MM.1S (cell line): ENCODE measurements at regions not wholly inside any gene's neighbourhood (a gene's known extent, or its start where the extent isn't known, plus 50 kb on each side); places are given as distances from the start of the nearest gene placed in this dataset.

Experiments
- CTCF ChIP-seq: fragments of 300-600 bp; sonication (generic); IDR thresholded peaks from 2 replicates; pipeline ENCODE4 v1.5.1; 2016; ENCODE audit warnings: antibody characterized with exemption, low read length, mixed read lengths
- EZH2 ChIP-seq: fragments of 300-600 bp; sonication (generic); optimal IDR thresholded peaks from 2 replicates; pipeline ENCODE3; 2017; ENCODE audit warnings: low read depth, mild to moderate bottlenecking, antibody characterized with exemption, low read length, mixed read lengths

GRCh38 chr21:27825035-27825434 lies 858.1 kb upstream of the ADAMTS5 start:
- no peak for TF ChIP-seq CTCF
- TF ChIP-seq EZH2, result no peak
